HL-60 (cell line): ENCODE measurements at regions not wholly inside any gene's neighbourhood (a gene's known extent, or its start where the extent isn't known, plus 50 kb on each side); places are given as distances from the start of the nearest gene placed in this dataset.

Experiments
- CTCF ChIP-seq: IDR thresholded peaks from one replicate; pipeline ENCODE4 v1.5.1; 2011; ENCODE audit warnings: low read length, control low read depth, inconsistent platforms; ENCODE audit not compliant: insufficient read depth
- GABPA ChIP-seq: IDR thresholded peaks from 2 replicates; pipeline ENCODE4 v1.6.1; 2012; ENCODE audit warnings: low read depth
- POLR2AphosphoS5 ChIP-seq: IDR thresholded peaks from 2 replicates; pipeline ENCODE4 v1.6.1; 2012; ENCODE audit warnings: low read depth
- REST ChIP-seq: IDR thresholded peaks from 2 replicates; pipeline ENCODE4 v1.6.1; 2012; ENCODE audit warnings: low read depth; ENCODE audit not compliant: insufficient replicate concordance
- SPI1 ChIP-seq: IDR thresholded peaks from 2 replicates; pipeline ENCODE4 v1.6.1; 2012; ENCODE audit warnings: low read depth, mild to moderate bottlenecking, borderline replicate concordance

GRCh38 chr13:73174521-73175010 lies 115.8 kb downstream of the KLF5 start:
- no peak for TF ChIP-seq POLR2AphosphoS5
- TF ChIP-seq CTCF: no peak
- TF ChIP-seq SPI1: no peak
- TF ChIP-seq GABPA: no peak
- no peak for TF ChIP-seq REST
